Naive thymus-derived CD8-positive, alpha-beta T cell (primary cell): ENCODE measurements at regions not wholly inside any gene's neighbourhood (a gene's known extent, or its start where the extent isn't known, plus 50 kb on each side); places are given as distances from the start of the nearest gene placed in this dataset.
A peak's percentile ranks its signal among the peaks of the same experiment; 100 is the strongest.

Source experiments
- ATAC-seq, 2 donors: fragments of 150-1000 bp; cut with Tn5 transposase in 1 of 2; sonication (Bioruptor Pico), chemical (Tn5 transposase) in 1 of 2; 1 replicate in 1 of 2; 2 replicates in 1 of 2; pipeline ENCODE4 v1.10.0; 2021; ENCODE audit warnings: mild to moderate bottlenecking in 2 of 2, moderate library complexity in 2 of 2
- POLR2A ChIA-PET: fragments of 350-600 bp; sonication (Branson Sonifier 250); formaldehyde crosslinking; loops from one replicate; lab custom pipeline; 2021; ENCODE audit warnings: antibody characterized with exemption; lab: Charles Lee
- DNase-seq, 10 donors: peaks; one replicate each; pipeline versions ENCODE4 v3.0.0 to v3.0.0-alpha.2; 2020 to 2022
- H3K27ac Mint-ChIP-seq, 10 donors: one replicate each; pipeline ENCODE4 v1.8.0; 2020 to 2022; ENCODE audit warnings: mild to moderate bottlenecking in 10 of 10, mixed read lengths in 10 of 10, moderate library complexity in 4 of 10, inconsistent platforms in 1 of 10
- H3K27me3 Mint-ChIP-seq, 5 donors: one replicate each; pipeline ENCODE4 v1.8.0; 2021 to 2022; ENCODE audit warnings: mixed read lengths in 5 of 5
- H3K36me3 Mint-ChIP-seq, 3 donors: one replicate each; pipeline ENCODE4 v1.8.0; 2020 to 2022; ENCODE audit warnings: mixed read lengths in 3 of 3, mild to moderate bottlenecking in 2 of 3, inconsistent platforms in 1 of 3
- H3K4me1 Mint-ChIP-seq, 4 donors: one replicate each; pipeline ENCODE4 v1.8.0; 2021 to 2022; ENCODE audit warnings: mixed read lengths in 4 of 4
- H3K4me3 Mint-ChIP-seq, 10 donors: one replicate each; pipeline ENCODE4 v1.8.0; 2020 to 2022; ENCODE audit warnings: mild to moderate bottlenecking in 10 of 10, mixed read lengths in 10 of 10, moderate library complexity in 6 of 10, inconsistent platforms in 1 of 10
- H3K9me3 Mint-ChIP-seq, 9 donors: one replicate each; pipeline ENCODE4 v1.8.0; 2020 to 2022; ENCODE audit warnings: mixed read lengths in 9 of 9, mild to moderate bottlenecking in 3 of 9, inconsistent platforms in 1 of 9, moderate library complexity in 1 of 9

GRCh38 chr21:15162921-15163320 lies 98.1 kb upstream of the NRIP1 start:
- POLR2A ChIA-PET, result no interaction called here
- peaks cover 5 to 11% (median 8%) of the 10 kb centered on the region in 4 donors for H3K4me1 Mint-ChIP-seq

GRCh38 chr21:15164273-15164672 lies 99.5 kb upstream of the NRIP1 start:
- ATAC-seq, result peak in 1 of 2 donors; percentile 70
- peak overlapping the region in 1 of 10 donors; percentile 26 for H3K27ac Mint-ChIP-seq
- peaks cover 5 to 11% (median 8%) of the 10 kb centered on the region in 4 donors for H3K4me1 Mint-ChIP-seq
- H3K9me3 Mint-ChIP-seq, result no peaks in the 10 kb centered on the region
- POLR2A ChIA-PET, result no interaction called here
- peak in 1 of 10 donors; percentile 5 for DNase-seq
- H3K4me3 Mint-ChIP-seq, result no peak overlapping the region
- H3K27me3 Mint-ChIP-seq, result peaks cover 0 to 9% (median 3%) of the 10 kb centered on the region in 5 donors
- H3K36me3 Mint-ChIP-seq, result no peaks in the 10 kb centered on the region

More at GRCh38 chr21:15162921-15163320, 98.1 kb upstream of the NRIP1 start:
- no peak for DNase-seq
- Mint-ChIP-seq H3K27me3 (peaks cover 0 to 9% (median 3%) of the 10 kb centered on the region in 5 donors), H3K4me3 (no peak overlapping the region), H3K36me3 (no peaks in the 10 kb centered on the region), H3K27ac (no peak overlapping the region), H3K9me3 (peaks cover 0 to 2% (median 0%) of the 10 kb centered on the region in 9 donors)
- no peak for ATAC-seq

GRCh38 chr21:15164678-15165303 lies 100.0 kb upstream of the NRIP1 start:
- Mint-ChIP-seq H3K36me3 (no peaks in the 10 kb centered on the region), H3K9me3 (no peaks in the 10 kb centered on the region)

GRCh38 chr21:15170614-15171013 lies 105.8 kb upstream of the NRIP1 start:
- Mint-ChIP-seq H3K36me3 (no peaks in the 10 kb centered on the region), H3K27me3 (peaks cover 0 to 3% (median 0%) of the 10 kb centered on the region in 5 donors), H3K27ac (peak overlapping the region in 3 of 10 donors; percentile 6 to 47 (median 12)), H3K9me3 (no peaks in the 10 kb centered on the region), H3K4me1 (peaks cover 6 to 15% (median 10%) of the 10 kb centered on the region in 4 donors), H3K4me3 (peak overlapping the region in 7 of 10 donors; percentile 7 to 54 (median 15))
- DNase-seq (peak in 3 of 10 donors; percentile 32 to 47 (median 40)), ATAC-seq (peak; percentile 64 to 96)
- POLR2A ChIA-PET, result no interaction called here

More at GRCh38 chr21:15164678-15165303, 100.0 kb upstream of the NRIP1 start:
- no peak overlapping the region for H3K27ac Mint-ChIP-seq
- H3K4me1 Mint-ChIP-seq, result peaks cover under 1 to 11% (median 7%) of the 10 kb centered on the region in 4 donors
- POLR2A ChIA-PET, result no interaction called here
- H3K4me3 Mint-ChIP-seq, result no peak overlapping the region
- ATAC-seq (no peak), DNase-seq (no peak)
- peaks cover 0 to 9% (median 3%) of the 10 kb centered on the region in 5 donors for H3K27me3 Mint-ChIP-seq

GRCh38 chr21:15171546-15171945 lies 106.7 kb upstream of the NRIP1 start:
- POLR2A ChIA-PET, result no interaction called here
- DNase-seq, result no peak
- Mint-ChIP-seq H3K4me3 (no peak overlapping the region), H3K4me1 (peaks cover 6 to 15% (median 10%) of the 10 kb centered on the region in 4 donors), H3K27ac (no peak overlapping the region), H3K36me3 (no peaks in the 10 kb centered on the region), H3K9me3 (no peaks in the 10 kb centered on the region), H3K27me3 (peaks cover 0 to 3% (median 0%) of the 10 kb centered on the region in 5 donors)
- ATAC-seq, result no peak

GRCh38 chr21:15172963-15173362 lies 108.2 kb upstream of the NRIP1 start:
- H3K4me3 Mint-ChIP-seq, result no peak overlapping the region
- no peaks in the 10 kb centered on the region for H3K36me3 Mint-ChIP-seq
- no peak for DNase-seq
- H3K27ac Mint-ChIP-seq, result no peak overlapping the region
- H3K27me3 Mint-ChIP-seq, result peaks cover 0 to 2% (median 0%) of the 10 kb centered on the region in 5 donors
- ATAC-seq, result no peak
- no peaks in the 10 kb centered on the region for H3K9me3 Mint-ChIP-seq
- POLR2A ChIA-PET, result no interaction called here
- peaks cover 6 to 15% (median 10%) of the 10 kb centered on the region in 4 donors for H3K4me1 Mint-ChIP-seq

GRCh38 chr21:15174923-15175322 lies 110.1 kb upstream of the NRIP1 start:
- peaks cover 0 to 5% (median 0%) of the 10 kb centered on the region in 9 donors for H3K9me3 Mint-ChIP-seq
- peaks cover 6 to 14% (median 10%) of the 10 kb centered on the region in 4 donors for H3K4me1 Mint-ChIP-seq
- no peak overlapping the region for H3K27ac Mint-ChIP-seq
- peaks cover 0 to 4% (median 2%) of the 10 kb centered on the region in 5 donors for H3K27me3 Mint-ChIP-seq
- H3K36me3 Mint-ChIP-seq, result no peaks in the 10 kb centered on the region
- no peak overlapping the region for H3K4me3 Mint-ChIP-seq
- no peak for DNase-seq
- POLR2A ChIA-PET, result no interaction called here
- ATAC-seq, result no peak

GRCh38 chr21:15182731-15183130 lies 117.9 kb upstream of the NRIP1 start:
- peaks cover 0 to 8% (median 0%) of the 10 kb centered on the region in 9 donors for H3K9me3 Mint-ChIP-seq
- H3K27me3 Mint-ChIP-seq, result peaks cover 0 to 4% (median 2%) of the 10 kb centered on the region in 5 donors
- no peak for DNase-seq

GRCh38 chr21:15183813-15184257 lies 119.0 kb upstream of the NRIP1 start:
- ATAC-seq, result no peak
- DNase-seq, result no peak
- H3K27me3 Mint-ChIP-seq, result peaks cover 0 to 4% (median 0%) of the 10 kb centered on the region in 5 donors
- peaks cover 0 to 8% (median 0%) of the 10 kb centered on the region in 9 donors for H3K9me3 Mint-ChIP-seq
- no peaks in the 10 kb centered on the region for H3K4me1 Mint-ChIP-seq
- H3K36me3 Mint-ChIP-seq, result no peaks in the 10 kb centered on the region
- H3K27ac Mint-ChIP-seq, result no peak overlapping the region
- no peak overlapping the region for H3K4me3 Mint-ChIP-seq
- POLR2A ChIA-PET, result no interaction called here

More at GRCh38 chr21:15182731-15183130, 117.9 kb upstream of the NRIP1 start:
- POLR2A ChIA-PET, result no interaction called here
- H3K27ac Mint-ChIP-seq, result no peak overlapping the region
- H3K4me1 Mint-ChIP-seq, result no peaks in the 10 kb centered on the region
- no peak for ATAC-seq
- no peaks in the 10 kb centered on the region for H3K36me3 Mint-ChIP-seq
- H3K4me3 Mint-ChIP-seq, result no peak overlapping the region

GRCh38 chr21:15190412-15190811 lies 125.6 kb upstream of the NRIP1 start:
- DNase-seq (no peak), ATAC-seq (no peak)
- Mint-ChIP-seq H3K36me3 (no peaks in the 10 kb centered on the region), H3K9me3 (peaks cover 0 to 2% (median 0%) of the 10 kb centered on the region in 9 donors), H3K27me3 (peaks cover 0 to 4% (median 1%) of the 10 kb centered on the region in 5 donors), H3K4me3 (no peak overlapping the region), H3K4me1 (no peaks in the 10 kb centered on the region), H3K27ac (no peak overlapping the region)
- POLR2A ChIA-PET, result no interaction called here

- no peak overlapping the region for H3K27ac Mint-ChIP-seq
- peaks cover 0 to 2% (median 0%) of the 10 kb centered on the region in 9 donors for H3K9me3 Mint-ChIP-seq
- H3K27me3 Mint-ChIP-seq, result peaks cover 0 to 4% (median 1%) of the 10 kb centered on the region in 5 donors
- DNase-seq (no peak), ATAC-seq (no peak)
- H3K4me3 Mint-ChIP-seq, result no peak overlapping the region
- POLR2A ChIA-PET, result no interaction called here
- H3K4me1 Mint-ChIP-seq, result no peaks in the 10 kb centered on the region
- no peaks in the 10 kb centered on the region for H3K36me3 Mint-ChIP-seq
Measured at GRCh38 chr21:15190837-15191236, 126.0 kb upstream of the NRIP1 start.

GRCh38 chr21:15191342-15191741 lies 126.5 kb upstream of the NRIP1 start:
- H3K36me3 Mint-ChIP-seq, result no peaks in the 10 kb centered on the region
- POLR2A ChIA-PET, result no interaction called here

GRCh38 chr21:15192243-15192642 lies 127.4 kb upstream of the NRIP1 start:
- Mint-ChIP-seq H3K27ac (no peak overlapping the region), H3K9me3 (peaks cover 0 to 2% (median 0%) of the 10 kb centered on the region in 9 donors), H3K27me3 (peaks cover 0 to 4% (median 1%) of the 10 kb centered on the region in 5 donors), H3K4me3 (no peak overlapping the region), H3K4me1 (no peaks in the 10 kb centered on the region), H3K36me3 (no peaks in the 10 kb centered on the region)
- POLR2A ChIA-PET, result no interaction called here
- DNase-seq (no peak), ATAC-seq (no peak)

More at GRCh38 chr21:15191342-15191741, 126.5 kb upstream of the NRIP1 start:
- no peak overlapping the region for H3K4me3 Mint-ChIP-seq
- H3K9me3 Mint-ChIP-seq, result peaks cover 0 to 2% (median 0%) of the 10 kb centered on the region in 9 donors
- H3K27ac Mint-ChIP-seq, result no peak overlapping the region
- no peaks in the 10 kb centered on the region for H3K4me1 Mint-ChIP-seq
- ATAC-seq (no peak), DNase-seq (no peak)
- H3K27me3 Mint-ChIP-seq, result peaks cover 0 to 4% (median 1%) of the 10 kb centered on the region in 5 donors
